ENCODE measurements at regions not wholly inside any gene's neighbourhood (a gene's known extent, or its start where the extent isn't known, plus 50 kb on each side); places are given as distances from the start of the nearest gene placed in this dataset.

- no peak for TF ChIP-seq CTCF (IDR thresholded peaks at IDR 0.05; ENCODE audit: control extremely low read depth, extremely low read depth)
- ATAC-seq (ENCODE audit: insufficient read depth, low FRiP score) (no peak), DNase-seq (no peak)
- H3K9me3 ChIP-seq (ENCODE audit: control insufficient read depth in 4 of 4, insufficient read depth in 3 of 4, low read length in 3 of 4): peaks cover 0 to under 1% (median 0%) of the 10 kb centered on the region in 4 donors
- H3K27me3 ChIP-seq (ENCODE audit: control insufficient read depth in 3 of 3, insufficient read depth in 3 of 3, low read length in 2 of 3): no peaks in the 10 kb centered on the region
- 88 to 93% methylated on average over 2 of the region's 2 CpGs for WGBS, 2 donors
- H3K27ac ChIP-seq (ENCODE audit: low read depth in 1 of 2, low read length in 1 of 2): no peak overlapping the region
- H3K36me3 ChIP-seq (ENCODE audit: control insufficient read depth in 4 of 4, insufficient read depth in 4 of 4, low read length in 4 of 4): no peaks in the 10 kb centered on the region
- H3K4me3 ChIP-seq: no peak overlapping the region
- no peaks in the 10 kb centered on the region for H3K4me1 ChIP-seq (ENCODE audit: control insufficient read depth in 5 of 5, insufficient read depth in 5 of 5, low read length in 5 of 5)
- H3K9ac ChIP-seq (ENCODE audit: insufficient read depth in 1 of 2, low read length in 2 of 2): no peak overlapping the region
These were observed 371.5 kb upstream of the ATXN7L3B start for GRCh38 chr12:74166096-74166495.

GRCh38 chr12:74169607-74170006, 368.0 kb upstream of the ATXN7L3B start:
- WGBS, 2 donors: 65 to 72% methylated on average over 2 of the region's 2 CpGs
- no peak overlapping the region for H3K4me3 ChIP-seq
- H3K4me1 ChIP-seq (ENCODE audit: control insufficient read depth in 5 of 5, insufficient read depth in 5 of 5, low read length in 5 of 5): no peaks in the 10 kb centered on the region
- no peak for ATAC-seq (ENCODE audit: insufficient read depth, low FRiP score)
- H3K9ac ChIP-seq (ENCODE audit: insufficient read depth in 1 of 2, low read length in 2 of 2): no peak overlapping the region
- no peak for DNase-seq
- no peak overlapping the region for H3K27ac ChIP-seq (ENCODE audit: low read depth in 1 of 2, low read length in 1 of 2)
- peaks cover 0 to 4% (median 0%) of the 10 kb centered on the region in 4 donors for H3K9me3 ChIP-seq (ENCODE audit: control insufficient read depth in 4 of 4, insufficient read depth in 3 of 4, low read length in 3 of 4)
- TF ChIP-seq CTCF (IDR thresholded peaks at IDR 0.05; ENCODE audit: control extremely low read depth, extremely low read depth): no peak
- no peaks in the 10 kb centered on the region for H3K27me3 ChIP-seq (ENCODE audit: control insufficient read depth in 3 of 3, insufficient read depth in 3 of 3, low read length in 2 of 3)
- H3K36me3 ChIP-seq (ENCODE audit: control insufficient read depth in 4 of 4, insufficient read depth in 4 of 4, low read length in 4 of 4): no peaks in the 10 kb centered on the region

- no peak for TF ChIP-seq CTCF (IDR thresholded peaks at IDR 0.05; ENCODE audit: control extremely low read depth, extremely low read depth)
- DNase-seq: no peak
- H3K4me1 ChIP-seq (ENCODE audit: control insufficient read depth in 5 of 5, insufficient read depth in 5 of 5, low read length in 5 of 5): no peaks in the 10 kb centered on the region
- peaks cover 0 to 4% (median 0%) of the 10 kb centered on the region in 4 donors for H3K9me3 ChIP-seq (ENCODE audit: control insufficient read depth in 4 of 4, insufficient read depth in 3 of 4, low read length in 3 of 4)
- H3K36me3 ChIP-seq (ENCODE audit: control insufficient read depth in 4 of 4, insufficient read depth in 4 of 4, low read length in 4 of 4): no peaks in the 10 kb centered on the region
- H3K9ac ChIP-seq (ENCODE audit: insufficient read depth in 1 of 2, low read length in 2 of 2): no peak overlapping the region
- no peak for ATAC-seq (ENCODE audit: insufficient read depth, low FRiP score)
- H3K4me3 ChIP-seq: no peak overlapping the region
- H3K27ac ChIP-seq (ENCODE audit: low read depth in 1 of 2, low read length in 1 of 2): no peak overlapping the region
- no peaks in the 10 kb centered on the region for H3K27me3 ChIP-seq (ENCODE audit: control insufficient read depth in 3 of 3, insufficient read depth in 3 of 3, low read length in 2 of 3)
- WGBS, 2 donors: 94 to 95% methylated on average over 42 of the region's 42 CpGs
These were observed 366.8 kb upstream of the ATXN7L3B start for GRCh38 chr12:74170645-74171477.
